HG03025 (cell line): ENCODE measurements at regions not wholly inside any gene's neighbourhood (a gene's known extent, or its start where the extent isn't known, plus 50 kb on each side); places are given as distances from the start of the nearest gene placed in this dataset.

Experiments
- ATAC-seq: cut with Tn5 transposase; IDR thresholded peaks from one replicate; pipeline ENCODE4 v1.9.1; 2021; ENCODE audit warnings: mild to moderate bottlenecking, moderate library complexity; ENCODE audit not compliant: unreplicated experiment, low FRiP score

DNA sequence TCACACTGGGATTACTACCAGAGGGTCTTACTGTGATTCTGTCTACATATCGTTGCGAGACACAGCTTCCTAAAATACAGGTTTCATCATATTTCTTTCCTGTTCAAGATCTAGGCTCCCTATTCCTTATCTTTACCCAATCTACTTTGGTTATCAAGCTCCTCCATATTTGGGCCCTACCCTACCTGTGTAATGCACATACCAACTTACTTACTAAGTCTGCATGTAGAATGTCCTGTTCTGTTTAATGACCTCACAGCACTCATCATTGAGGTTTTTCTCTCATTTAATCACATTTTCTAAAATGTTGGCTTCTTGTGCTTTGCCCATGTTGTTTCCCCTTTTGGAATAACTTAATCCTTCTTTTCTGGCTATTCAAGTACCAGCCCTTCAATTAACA lies 551.1 kb downstream of the ZEB2 start:
- no peak for ATAC-seq

DNA sequence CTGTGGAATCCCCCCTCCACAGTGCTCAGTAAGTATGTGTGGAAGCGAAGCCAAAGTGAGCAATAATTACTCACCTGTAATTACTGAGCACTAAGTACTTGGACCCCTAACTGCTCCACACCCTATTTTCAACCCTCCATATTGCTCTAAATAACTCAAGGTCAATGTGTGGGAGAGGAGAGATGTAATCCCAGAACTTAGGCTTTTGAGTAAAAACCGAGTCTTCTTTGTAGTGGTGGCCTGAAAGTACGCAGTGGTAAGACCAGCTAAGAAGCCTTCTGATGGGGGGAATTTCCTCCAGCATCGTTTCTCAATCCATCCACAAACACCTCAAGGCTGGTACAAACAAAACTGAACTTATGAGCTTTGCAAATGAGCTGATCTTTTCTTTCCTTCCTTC lies 551.6 kb downstream of the ZEB2 start:
- ATAC-seq, result no peak

- no peak for ATAC-seq
Observed at GRCh38 chr2:143965493-143966164, 554.3 kb downstream of the ZEB2 start.

DNA sequence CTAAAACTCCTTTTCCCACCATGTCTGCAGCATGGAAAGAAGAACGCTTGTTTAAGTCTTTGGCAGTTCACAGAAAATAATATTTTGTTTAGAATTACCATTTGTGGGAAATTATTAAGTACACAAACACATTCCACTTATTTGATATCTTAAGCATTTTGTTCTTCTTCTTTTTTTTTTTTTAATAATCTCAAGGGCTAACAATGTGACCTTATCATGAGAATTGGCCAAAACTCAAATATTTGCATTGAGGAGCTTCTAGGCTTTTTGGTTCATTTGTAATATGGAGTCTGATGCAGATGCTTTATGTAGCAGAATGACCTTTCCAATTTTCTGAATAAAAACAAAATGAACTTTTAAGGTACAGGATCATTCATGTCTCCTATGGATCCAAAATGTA lies 555.0 kb downstream of the ZEB2 start:
- no peak for ATAC-seq

DNA sequence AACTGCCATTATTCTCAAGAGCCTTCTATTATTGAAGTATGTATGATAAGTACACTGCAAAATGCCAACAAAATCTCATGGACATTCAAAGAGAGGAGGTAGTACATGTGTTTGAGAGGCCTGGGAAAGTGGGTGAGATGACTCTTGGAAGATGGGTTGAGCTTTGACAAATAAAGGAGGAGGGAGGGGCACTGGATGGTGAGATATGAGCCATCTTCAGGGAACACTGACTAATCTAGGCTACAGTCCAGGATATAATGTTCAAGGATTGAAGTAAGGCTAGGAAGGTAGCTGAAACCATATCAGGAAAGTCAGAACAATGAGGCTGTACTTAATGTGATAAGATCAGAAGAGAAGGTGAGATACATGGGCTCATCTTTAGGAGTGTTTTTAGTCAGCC lies 559.7 kb downstream of the ZEB2 start:
- no peak for ATAC-seq

DNA sequence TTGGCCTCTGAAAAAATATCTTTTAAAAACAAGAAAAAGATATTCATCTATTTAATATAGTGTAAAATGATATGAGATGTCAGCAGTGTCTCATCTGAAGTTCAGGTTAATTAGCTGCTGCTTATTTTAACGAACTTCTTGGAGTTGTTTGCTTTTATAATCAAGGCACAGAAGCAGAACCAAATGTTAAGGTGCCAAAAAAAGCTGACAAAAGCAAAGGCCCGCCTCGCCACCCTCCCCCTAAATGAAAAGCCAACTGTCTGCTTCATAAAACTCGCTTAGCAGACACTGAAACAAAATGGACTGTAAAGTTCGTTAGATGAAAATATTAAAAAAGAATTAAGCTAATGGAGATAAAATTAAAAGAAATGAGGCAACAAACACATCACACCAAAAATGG lies 562.6 kb downstream of the ZEB2 start:
- no peak for ATAC-seq

GRCh38 chr2:143955401-143956065 lies 564.4 kb downstream of the ZEB2 start:
- ATAC-seq, result no peak

- no peak for ATAC-seq
Observed at GRCh38 chr2:143954844-143955243, 565.1 kb downstream of the ZEB2 start.

- ATAC-seq, result no peak
Observed at GRCh38 chr2:143954186-143954585, 565.7 kb downstream of the ZEB2 start.

DNA sequence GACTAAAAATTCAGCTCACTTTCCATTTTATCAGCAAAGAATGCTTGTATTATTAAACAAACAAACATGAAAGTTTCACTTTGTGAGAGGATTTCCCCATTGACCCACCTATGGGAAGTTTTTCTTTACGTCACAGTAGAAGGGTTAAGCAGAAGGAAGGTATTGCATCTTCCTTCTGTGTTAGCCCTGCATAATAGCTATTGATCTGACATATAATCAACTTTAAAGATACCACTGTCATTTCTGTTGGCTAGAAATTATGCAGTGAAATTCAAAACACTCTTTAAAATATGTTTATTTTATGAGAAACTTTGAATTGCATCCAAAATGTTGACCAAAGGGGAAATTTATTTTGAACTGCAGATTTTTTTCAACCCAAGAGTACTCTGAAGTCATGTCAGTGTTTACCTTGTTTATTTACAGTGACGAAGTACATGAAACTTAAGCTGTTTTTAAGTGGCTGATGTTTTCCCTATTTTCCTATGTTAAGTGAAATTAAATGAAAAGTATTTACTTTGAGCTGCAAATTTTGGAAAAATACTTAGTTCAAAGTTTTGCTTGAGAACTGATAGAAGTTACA lies 566.4 kb downstream of the ZEB2 start:
- ATAC-seq, result no peak

- no peak for ATAC-seq
Observed at GRCh38 chr2:143952536-143952935, 567.4 kb downstream of the ZEB2 start.

GRCh38 chr2:143950704-143951103 lies 569.2 kb downstream of the ZEB2 start:
- ATAC-seq, result no peak

DNA sequence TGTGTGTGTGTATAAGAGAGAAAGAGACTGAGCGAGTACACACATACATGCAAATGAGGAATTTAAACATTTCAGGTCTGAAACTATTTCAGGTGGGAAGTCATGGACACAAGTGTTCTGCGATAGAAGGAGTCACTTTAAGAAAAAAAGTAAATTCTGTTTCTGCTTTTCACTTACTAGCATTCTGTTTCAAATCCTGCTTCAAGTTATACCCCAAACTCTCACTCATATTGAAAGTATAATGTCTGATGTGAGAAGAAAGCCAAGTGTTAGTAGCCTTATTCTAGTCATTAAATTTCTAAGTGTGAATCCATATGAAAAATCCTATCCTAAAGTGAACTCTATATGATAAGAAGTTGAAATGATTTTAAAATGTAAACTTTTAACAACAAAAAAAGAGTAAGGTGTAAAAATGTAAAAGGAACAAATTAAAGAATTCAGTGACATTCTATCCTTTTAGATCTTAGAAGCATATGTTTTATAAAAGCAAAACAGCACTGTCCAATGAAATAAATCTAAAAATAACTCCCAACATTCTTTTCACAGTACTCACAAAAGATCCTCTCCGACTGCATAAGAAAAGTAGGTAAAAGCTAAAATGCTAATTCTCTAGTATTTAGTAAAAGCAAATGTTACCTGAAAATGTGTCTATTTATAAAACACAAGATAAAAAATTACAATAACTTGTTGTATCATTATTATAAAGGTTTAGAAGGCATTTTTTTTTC lies 570.6 kb downstream of the ZEB2 start:
- no peak for ATAC-seq

GRCh38 chr2:143948710-143949109 lies 571.2 kb downstream of the ZEB2 start:
- ATAC-seq, result no peak

GRCh38 chr2:143946436-143947391 lies 573.2 kb downstream of the ZEB2 start:
- no peak for ATAC-seq

DNA sequence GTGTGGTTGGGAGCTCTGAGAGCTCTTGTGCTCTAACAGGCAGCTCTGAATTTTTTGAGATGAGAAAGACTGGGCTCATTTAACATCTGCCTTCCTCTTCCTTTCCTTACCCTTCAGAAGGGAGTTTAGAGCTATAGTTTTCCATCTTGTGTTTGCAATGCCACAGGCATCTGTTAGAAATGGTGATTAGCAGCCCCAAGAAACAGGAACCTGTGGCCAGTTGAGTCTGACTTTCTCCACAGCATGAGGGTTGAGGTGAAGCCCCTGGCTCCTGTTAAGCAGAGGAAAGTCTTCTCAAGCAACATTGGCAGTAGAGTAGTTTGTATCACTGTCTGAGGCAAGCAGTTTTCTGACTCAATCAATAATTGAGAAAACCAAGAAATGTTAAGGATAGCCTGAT lies 577.4 kb downstream of the ZEB2 start:
- no peak for ATAC-seq

GRCh38 chr2:143940720-143941119 lies 579.2 kb downstream of the ZEB2 start:
- no peak for ATAC-seq

- no peak for ATAC-seq
Observed at GRCh38 chr2:143939626-143940330, 580.1 kb downstream of the ZEB2 start.

- ATAC-seq, result no peak
Observed at GRCh38 chr2:143937723-143938350, 582.1 kb downstream of the ZEB2 start.
